ENCODE measurements at regions not wholly inside any gene's neighbourhood (a gene's known extent, or its start where the extent isn't known, plus 50 kb on each side); places are given as distances from the start of the nearest gene placed in this dataset.

DNA sequence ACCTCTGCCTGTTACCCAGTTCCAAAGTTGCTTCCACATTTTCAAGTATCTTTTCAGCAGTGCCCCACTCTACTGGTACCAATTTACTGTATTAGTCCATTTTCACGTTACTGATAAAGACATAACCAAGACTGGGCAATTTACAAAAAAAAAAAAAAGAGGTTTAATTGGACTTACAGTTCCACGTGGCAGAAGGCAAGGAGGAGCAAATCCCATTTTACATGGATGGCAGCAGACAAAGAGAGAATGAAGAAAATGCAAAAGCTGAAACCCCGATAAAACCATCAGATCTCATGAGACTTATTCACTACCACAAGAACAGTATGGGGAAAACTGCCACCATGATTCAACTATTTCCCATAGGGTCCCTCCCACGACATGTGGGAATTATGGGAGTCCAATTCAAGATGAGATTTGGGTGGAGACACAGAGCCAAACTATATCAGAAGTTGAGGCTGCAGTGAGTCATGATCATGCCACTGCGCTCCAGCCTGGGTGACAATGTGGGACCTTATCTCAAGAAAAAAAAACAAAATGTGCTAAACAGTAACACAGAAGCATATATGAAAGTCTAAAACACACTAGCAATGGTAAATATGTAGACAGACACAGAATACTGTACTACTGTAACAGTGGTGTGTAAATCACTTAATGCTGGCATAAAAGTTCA is 190.3 kb upstream of the ZC3H12C start:
- no peak for DNase-seq
- WGBS, 2 donors: 71 to 78% methylated on average over 5 of the region's 5 CpGs
- ATAC-seq (ENCODE audit: low FRiP score): no peak
- no peaks in the 10 kb centered on the region for H3K9me3 ChIP-seq (ENCODE audit: control insufficient read depth, low read length)
- intact Hi-C loops (cut with DNase I): no loop called here
- no peaks in the 10 kb centered on the region for H3K36me3 ChIP-seq (ENCODE audit: control insufficient read depth in 1 of 2, insufficient read depth in 2 of 2, low read length in 1 of 2)
- H3K4me3 ChIP-seq (ENCODE audit: low read length in 2 of 2): no peak overlapping the region
- no peak overlapping the region for H3K27ac ChIP-seq (ENCODE audit: low read depth in 1 of 2, low read length in 2 of 2)
- H3K4me1 ChIP-seq (ENCODE audit: control insufficient read depth in 1 of 2, insufficient read depth in 2 of 2, low read length in 2 of 2): no peaks in the 10 kb centered on the region
- H3K27me3 ChIP-seq (ENCODE audit: control insufficient read depth in 1 of 2, insufficient read depth in 2 of 2, low read length in 1 of 2): no peaks in the 10 kb centered on the region

DNA sequence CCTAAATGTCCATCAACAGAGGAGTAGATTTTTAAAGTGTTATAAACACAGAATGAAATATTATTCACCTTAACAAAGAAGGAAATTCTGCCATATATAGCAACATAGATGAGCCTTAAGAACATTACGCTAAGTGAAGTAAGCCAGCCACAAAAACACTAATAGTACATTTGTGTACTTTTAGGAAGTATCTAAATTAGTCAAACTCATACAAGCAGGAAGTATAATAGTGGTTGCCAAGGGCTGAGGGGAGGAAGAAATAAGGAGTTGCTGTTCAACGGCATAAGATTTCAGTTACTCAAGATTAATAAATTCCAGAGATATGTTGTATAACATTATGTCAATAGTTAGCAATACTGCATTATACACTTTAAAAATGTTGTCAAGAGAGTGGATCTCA is 181.7 kb upstream of the ZC3H12C start:
- ATAC-seq (ENCODE audit: low FRiP score): no peak
- 57 to 74% methylated on average over 2 of the region's 2 CpGs for WGBS, 2 donors
- no peaks in the 10 kb centered on the region for H3K9me3 ChIP-seq (ENCODE audit: control insufficient read depth, low read length)
- H3K27me3 ChIP-seq (ENCODE audit: control insufficient read depth in 1 of 2, insufficient read depth in 2 of 2, low read length in 1 of 2): no peaks in the 10 kb centered on the region
- DNase-seq: no peak
- H3K4me3 ChIP-seq (ENCODE audit: low read length in 2 of 2): no peak overlapping the region
- intact Hi-C loops (cut with DNase I): no loop called here
- H3K36me3 ChIP-seq (ENCODE audit: control insufficient read depth in 1 of 2, insufficient read depth in 2 of 2, low read length in 1 of 2): no peaks in the 10 kb centered on the region
- H3K27ac ChIP-seq (ENCODE audit: low read depth in 1 of 2, low read length in 2 of 2): no peak overlapping the region
- H3K4me1 ChIP-seq (ENCODE audit: control insufficient read depth in 1 of 2, insufficient read depth in 2 of 2, low read length in 2 of 2): no peaks in the 10 kb centered on the region

DNA sequence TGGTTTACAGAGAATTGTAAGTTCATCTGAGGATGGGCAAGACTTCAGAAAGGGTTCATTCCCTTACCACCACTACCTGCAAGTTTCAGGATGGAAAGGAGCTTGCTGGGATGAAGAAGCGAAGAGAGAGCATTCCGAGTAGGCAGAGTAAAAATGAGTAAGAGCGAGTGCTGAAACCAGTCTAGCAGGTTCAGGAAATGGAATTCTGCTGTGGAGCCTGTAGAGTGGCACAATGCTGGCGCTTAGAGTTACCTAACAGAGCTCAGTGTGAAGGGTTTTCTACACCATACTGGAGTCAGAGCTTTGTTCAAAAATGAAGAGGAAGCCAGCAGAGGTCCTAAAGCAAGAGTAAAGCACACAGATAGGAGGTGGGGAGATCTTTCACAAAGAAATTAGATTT is 179.2 kb upstream of the ZC3H12C start:
- 81 to 82% methylated on average over 4 of the region's 4 CpGs for WGBS, 2 donors
- no peaks in the 10 kb centered on the region for H3K36me3 ChIP-seq (ENCODE audit: control insufficient read depth in 1 of 2, insufficient read depth in 2 of 2, low read length in 1 of 2)
- H3K4me3 ChIP-seq (ENCODE audit: low read length in 2 of 2): no peak overlapping the region
- intact Hi-C loops (cut with DNase I): no loop called here
- ATAC-seq (ENCODE audit: low FRiP score) (no peak), DNase-seq (no peak)
- no peaks in the 10 kb centered on the region for H3K27me3 ChIP-seq (ENCODE audit: control insufficient read depth in 1 of 2, insufficient read depth in 2 of 2, low read length in 1 of 2)
- no peaks in the 10 kb centered on the region for H3K9me3 ChIP-seq (ENCODE audit: control insufficient read depth, low read length)
- H3K27ac ChIP-seq (ENCODE audit: low read depth in 1 of 2, low read length in 2 of 2): no peak overlapping the region
- no peaks in the 10 kb centered on the region for H3K4me1 ChIP-seq (ENCODE audit: control insufficient read depth in 1 of 2, insufficient read depth in 2 of 2, low read length in 2 of 2)

DNA sequence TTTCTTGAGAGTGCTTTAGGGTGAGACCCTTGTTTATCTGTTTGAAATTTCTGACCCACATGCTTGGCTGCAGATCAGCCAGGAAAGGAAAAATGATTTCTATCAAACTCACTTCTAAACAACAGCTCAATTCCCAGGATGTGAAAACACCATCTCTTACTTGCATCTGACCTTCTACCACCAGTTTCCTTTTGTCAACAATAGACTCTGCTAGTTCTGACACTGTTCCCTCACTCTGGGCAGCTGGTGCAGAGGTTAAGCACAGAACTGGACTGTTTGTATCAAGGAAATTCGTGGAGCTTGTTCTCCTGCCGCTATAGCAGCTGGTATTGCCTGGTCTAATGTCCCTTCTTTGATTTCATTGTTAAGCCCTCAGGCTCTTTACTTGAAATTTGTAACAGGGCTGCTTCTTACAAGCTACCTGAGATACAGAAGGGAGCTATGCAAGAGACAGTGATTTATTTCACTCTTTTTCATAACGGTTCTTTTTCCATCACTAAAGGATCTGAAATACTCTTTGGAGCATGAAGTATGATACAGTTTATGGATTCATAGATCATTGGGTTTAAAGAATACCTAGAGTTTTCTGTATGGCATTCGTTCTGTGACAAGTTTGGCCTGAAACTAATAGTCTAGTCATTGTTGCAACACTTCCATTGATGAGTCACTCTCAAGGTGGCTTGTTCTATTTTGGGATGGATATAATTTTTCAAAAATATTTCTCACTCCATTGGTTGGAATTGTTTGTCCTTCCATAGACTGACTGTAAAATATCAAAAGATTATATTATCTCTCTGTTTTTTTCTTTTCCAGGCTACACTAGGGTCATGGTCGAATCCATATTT is 178.2 kb upstream of the ZC3H12C start:
- Histone ChIP-seq H3K27ac (ENCODE audit: low read depth in 1 of 2, low read length in 2 of 2) (no peak overlapping the region), H3K36me3 (ENCODE audit: control insufficient read depth in 1 of 2, insufficient read depth in 2 of 2, low read length in 1 of 2) (no peaks in the 10 kb centered on the region), H3K4me1 (ENCODE audit: control insufficient read depth in 1 of 2, insufficient read depth in 2 of 2, low read length in 2 of 2) (no peaks in the 10 kb centered on the region), H3K4me3 (ENCODE audit: low read length in 2 of 2) (no peak overlapping the region), H3K9me3 (ENCODE audit: control insufficient read depth, low read length) (peaks cover 1% of the 10 kb centered on the region), H3K27me3 (ENCODE audit: control insufficient read depth in 1 of 2, insufficient read depth in 2 of 2, low read length in 1 of 2) (no peaks in the 10 kb centered on the region)
- WGBS, 2 donors: 17 to 20% methylated on average over 5 of the region's 5 CpGs
- intact Hi-C loops (cut with DNase I): no loop called here
- ATAC-seq (ENCODE audit: low FRiP score) (no peak), DNase-seq (no peak)

DNA sequence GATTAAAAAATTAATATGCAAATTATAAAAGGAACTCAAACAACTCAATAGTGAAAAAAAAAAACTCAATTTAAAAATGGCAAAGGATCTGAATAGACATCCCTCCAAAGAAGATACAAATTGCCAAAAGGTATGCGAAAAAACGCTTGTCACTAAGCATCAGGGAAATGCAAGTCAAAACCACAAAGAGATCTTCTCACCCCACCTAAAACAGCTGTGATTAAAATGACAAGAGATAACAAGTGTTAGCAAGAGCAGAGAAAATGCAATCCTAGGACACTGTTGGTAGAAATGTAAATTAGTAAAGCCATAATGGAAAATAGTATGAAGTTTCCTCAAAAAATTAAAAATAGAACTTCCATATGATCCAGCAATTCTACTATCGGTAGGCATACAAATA is 166.3 kb upstream of the ZC3H12C start:
- H3K36me3 ChIP-seq (ENCODE audit: control insufficient read depth in 1 of 2, insufficient read depth in 2 of 2, low read length in 1 of 2): no peaks in the 10 kb centered on the region
- WGBS, 2 donors: 45 to 48% methylated on average over 3 of the region's 3 CpGs
- H3K4me3 ChIP-seq (ENCODE audit: low read length in 2 of 2): no peak overlapping the region
- ATAC-seq (ENCODE audit: low FRiP score): no peak
- no peaks in the 10 kb centered on the region for H3K27me3 ChIP-seq (ENCODE audit: control insufficient read depth in 1 of 2, insufficient read depth in 2 of 2, low read length in 1 of 2)
- no peaks in the 10 kb centered on the region for H3K9me3 ChIP-seq (ENCODE audit: control insufficient read depth, low read length)
- no peak overlapping the region for H3K27ac ChIP-seq (ENCODE audit: low read depth in 1 of 2, low read length in 2 of 2)
- intact Hi-C loops (cut with DNase I): no loop called here
- no peak for DNase-seq
- no peaks in the 10 kb centered on the region for H3K4me1 ChIP-seq (ENCODE audit: control insufficient read depth in 1 of 2, insufficient read depth in 2 of 2, low read length in 2 of 2)

DNA sequence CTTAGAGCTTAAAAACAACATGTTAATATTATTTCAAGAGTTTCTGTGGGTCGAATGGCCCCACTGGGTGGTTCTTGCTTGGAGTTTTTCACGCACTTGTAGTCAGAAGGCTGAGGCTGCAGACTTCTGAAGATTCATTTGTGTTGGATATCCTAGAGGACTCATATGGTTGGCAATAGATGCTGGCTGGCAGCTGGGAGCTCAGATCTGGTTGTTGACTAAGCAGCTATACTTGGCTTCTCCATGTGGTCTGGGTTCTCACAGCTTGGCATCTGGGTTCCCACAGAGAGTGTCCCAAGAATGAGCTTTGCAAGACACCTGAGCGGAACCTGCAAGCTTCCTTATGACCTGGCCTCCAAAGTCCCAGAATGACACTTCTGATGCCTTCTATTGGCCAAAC is 163.9 kb upstream of the ZC3H12C start:
- Histone ChIP-seq H3K27ac (ENCODE audit: low read depth in 1 of 2, low read length in 2 of 2) (no peak overlapping the region), H3K4me3 (ENCODE audit: low read length in 2 of 2) (no peak overlapping the region), H3K36me3 (ENCODE audit: control insufficient read depth in 1 of 2, insufficient read depth in 2 of 2, low read length in 1 of 2) (no peaks in the 10 kb centered on the region), H3K9me3 (ENCODE audit: control insufficient read depth, low read length) (no peaks in the 10 kb centered on the region), H3K4me1 (ENCODE audit: control insufficient read depth in 1 of 2, insufficient read depth in 2 of 2, low read length in 2 of 2) (no peaks in the 10 kb centered on the region), H3K27me3 (ENCODE audit: control insufficient read depth in 1 of 2, insufficient read depth in 2 of 2, low read length in 1 of 2) (no peaks in the 10 kb centered on the region)
- intact Hi-C loops (cut with DNase I): no loop called here
- WGBS, 2 donors: 59 to 68% methylated on average over 3 of the region's 3 CpGs
- no peak for DNase-seq
- ATAC-seq (ENCODE audit: low FRiP score): no peak

DNA sequence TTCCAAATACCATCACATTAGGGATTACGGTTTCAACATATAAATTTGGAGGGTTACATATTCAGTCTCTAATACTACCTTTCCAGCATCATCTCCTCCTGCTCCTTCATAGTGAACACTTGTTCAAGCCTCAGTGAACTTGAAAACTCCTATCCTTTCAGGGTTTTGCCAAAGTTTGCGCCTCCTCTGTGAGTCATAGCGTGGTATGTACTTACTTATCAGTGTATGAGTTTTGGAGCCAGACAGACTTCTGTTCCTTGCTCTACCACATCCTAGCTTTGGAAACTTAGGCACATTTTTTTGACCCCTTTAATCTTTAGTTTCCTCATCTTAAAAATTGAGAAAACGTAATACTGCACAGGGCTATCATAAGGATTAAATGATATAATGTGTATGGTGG is 160.1 kb upstream of the ZC3H12C start:
- 66 to 76% methylated on average over 4 of the region's 4 CpGs for WGBS, 2 donors
- H3K27ac ChIP-seq (ENCODE audit: low read depth in 1 of 2, low read length in 2 of 2): no peak overlapping the region
- no peaks in the 10 kb centered on the region for H3K4me1 ChIP-seq (ENCODE audit: control insufficient read depth in 1 of 2, insufficient read depth in 2 of 2, low read length in 2 of 2)
- DNase-seq (no peak), ATAC-seq (ENCODE audit: low FRiP score) (no peak)
- H3K9me3 ChIP-seq (ENCODE audit: control insufficient read depth, low read length): no peaks in the 10 kb centered on the region
- H3K27me3 ChIP-seq (ENCODE audit: control insufficient read depth in 1 of 2, insufficient read depth in 2 of 2, low read length in 1 of 2): no peaks in the 10 kb centered on the region
- no peaks in the 10 kb centered on the region for H3K36me3 ChIP-seq (ENCODE audit: control insufficient read depth in 1 of 2, insufficient read depth in 2 of 2, low read length in 1 of 2)
- intact Hi-C loops (cut with DNase I): no loop called here
- H3K4me3 ChIP-seq (ENCODE audit: low read length in 2 of 2): no peak overlapping the region

DNA sequence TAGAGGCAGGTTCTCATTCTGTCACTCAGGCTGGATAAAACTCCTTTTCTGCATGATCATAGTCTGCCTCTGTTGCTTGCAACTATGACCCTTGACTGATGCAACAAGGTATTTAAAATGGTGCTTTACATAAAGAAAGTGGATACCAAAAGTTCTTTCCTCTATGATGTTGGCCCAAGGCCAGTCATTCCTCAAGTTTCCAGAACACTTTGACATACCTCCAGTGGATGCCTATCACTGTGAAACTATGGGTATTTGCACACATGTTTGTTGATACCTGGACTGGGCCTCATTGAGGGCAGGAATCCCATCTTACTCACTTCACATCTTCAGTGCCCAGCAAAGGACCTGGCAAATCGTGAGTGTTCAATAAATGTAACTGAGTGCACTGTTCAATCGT is 159.0 kb upstream of the ZC3H12C start:
- Histone ChIP-seq H3K4me1 (ENCODE audit: control insufficient read depth in 1 of 2, insufficient read depth in 2 of 2, low read length in 2 of 2) (no peaks in the 10 kb centered on the region), H3K4me3 (ENCODE audit: low read length in 2 of 2) (no peak overlapping the region), H3K9me3 (ENCODE audit: control insufficient read depth, low read length) (no peaks in the 10 kb centered on the region), H3K36me3 (ENCODE audit: control insufficient read depth in 1 of 2, insufficient read depth in 2 of 2, low read length in 1 of 2) (no peaks in the 10 kb centered on the region), H3K27ac (ENCODE audit: low read depth in 1 of 2, low read length in 2 of 2) (no peak overlapping the region), H3K27me3 (ENCODE audit: control insufficient read depth in 1 of 2, insufficient read depth in 2 of 2, low read length in 1 of 2) (no peaks in the 10 kb centered on the region)
- 81 to 84% methylated on average over 2 of the region's 2 CpGs for WGBS, 2 donors
- intact Hi-C loops (cut with DNase I): no loop called here
- no peak for DNase-seq
- no peak for ATAC-seq (ENCODE audit: low FRiP score)

DNA sequence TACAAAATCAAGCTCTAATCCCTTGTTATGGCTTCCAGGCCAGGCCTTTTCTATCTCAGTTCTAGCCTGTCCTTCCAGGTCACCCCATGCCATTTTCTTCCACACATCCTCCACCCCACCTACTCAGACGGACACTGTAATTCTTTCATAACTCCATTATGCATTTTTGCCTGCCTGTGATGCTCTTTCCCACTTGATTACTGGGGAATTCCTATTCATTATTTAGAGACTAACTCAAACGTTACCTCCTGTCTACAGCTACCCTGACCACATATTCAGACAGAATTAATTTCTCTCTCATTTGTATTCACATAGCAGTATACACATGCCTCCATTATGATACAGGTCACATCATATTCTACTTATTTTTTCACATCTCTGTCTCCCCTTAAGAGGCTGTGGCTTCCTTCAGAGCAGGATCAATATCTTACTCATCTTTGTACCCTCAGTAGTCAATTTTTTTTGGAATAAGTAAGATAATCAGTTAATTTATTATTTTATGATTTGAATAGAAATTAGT is 156.5 kb upstream of the ZC3H12C start:
- intact Hi-C loops (cut with DNase I): no loop called here
- ATAC-seq (ENCODE audit: low FRiP score) (no peak), DNase-seq (no peak)
- H3K4me1 ChIP-seq (ENCODE audit: control insufficient read depth in 1 of 2, insufficient read depth in 2 of 2, low read length in 2 of 2): no peaks in the 10 kb centered on the region
- no peaks in the 10 kb centered on the region for H3K27me3 ChIP-seq (ENCODE audit: control insufficient read depth in 1 of 2, insufficient read depth in 2 of 2, low read length in 1 of 2)
- H3K4me3 ChIP-seq (ENCODE audit: low read length in 2 of 2): no peak overlapping the region
- no peaks in the 10 kb centered on the region for H3K9me3 ChIP-seq (ENCODE audit: control insufficient read depth, low read length)
- no peak overlapping the region for H3K27ac ChIP-seq (ENCODE audit: low read depth in 1 of 2, low read length in 2 of 2)
- no peaks in the 10 kb centered on the region for H3K36me3 ChIP-seq (ENCODE audit: control insufficient read depth in 1 of 2, insufficient read depth in 2 of 2, low read length in 1 of 2)
- 51 to 57% methylated on average over 2 of the region's 2 CpGs for WGBS, 2 donors
